Activated CD4-positive, alpha-beta T cell treated with anti-CD3 and anti-CD28 coated beads for 4 hours (primary cell): ENCODE measurements at regions not wholly inside any gene's neighbourhood (a gene's known extent, or its start where the extent isn't known, plus 50 kb on each side); places are given as distances from the start of the nearest gene placed in this dataset.
"Not testable (repeated sequence)": the region's sequence is repeated elsewhere in the genome, so short reads cannot be mapped to it uniquely, and the experiment has no call there.

Experiments used
- DNase-seq, 2 donors: peaks; one replicate each; pipeline ENCODE4 v3.0.0-alpha.2; 2020

- DNase-seq: no peak
Measured at GRCh38 chr4:108453366-108453765, 167.0 kb upstream of the RPL34 start.

GRCh38 chr4:108450236-108450898, 170.0 kb upstream of the RPL34 start:
- no peak for DNase-seq

GRCh38 chr4:108449129-108449528, 171.2 kb upstream of the RPL34 start:
- no peak for DNase-seq

- no peak for DNase-seq
Measured at GRCh38 chr4:108446556-108446955, 173.8 kb upstream of the RPL34 start.

GRCh38 chr4:108445716-108446115, 174.7 kb upstream of the RPL34 start:
- DNase-seq: no peak

GRCh38 chr4:108443585-108443984, 176.8 kb upstream of the RPL34 start:
- no peak for DNase-seq

- peak; percentile 22 to 50 for DNase-seq
Measured at GRCh38 chr4:108433832-108434231, 186.5 kb upstream of the RPL34 start.

- not testable (repeated sequence) for DNase-seq
Measured at GRCh38 chr4:108433394-108433793, 187.0 kb upstream of the RPL34 start.

- no peak for DNase-seq
Measured at GRCh38 chr4:108432418-108432817, 188.0 kb upstream of the RPL34 start.

- DNase-seq: no peak
Measured at GRCh38 chr4:108431986-108432385, 188.4 kb upstream of the RPL34 start.

GRCh38 chr4:108430921-108431320, 189.5 kb upstream of the RPL34 start:
- no peak for DNase-seq

GRCh38 chr4:108429662-108430061, 190.7 kb upstream of the RPL34 start:
- DNase-seq: no peak

GRCh38 chr4:108428923-108429322, 191.5 kb upstream of the RPL34 start:
- no peak for DNase-seq

GRCh38 chr4:108427946-108428485, 192.4 kb upstream of the RPL34 start:
- DNase-seq: no peak

GRCh38 chr4:108426493-108426892, 193.9 kb upstream of the RPL34 start:
- no peak for DNase-seq

GRCh38 chr4:108425988-108426387, 194.4 kb upstream of the RPL34 start:
- no peak for DNase-seq

GRCh38 chr4:108417923-108418322, 202.5 kb upstream of the RPL34 start:
- no peak for DNase-seq

- no peak for DNase-seq
Measured at GRCh38 chr4:108416831-108417230, 203.5 kb upstream of the RPL34 start.

GRCh38 chr4:108415389-108415788, 205.0 kb upstream of the RPL34 start:
- DNase-seq: no peak

- no peak for DNase-seq
Measured at GRCh38 chr4:108411836-108412235, 208.5 kb upstream of the RPL34 start.

GRCh38 chr4:108409691-108410090, 210.7 kb upstream of the RPL34 start:
- DNase-seq: not testable (repeated sequence)

- no peak for DNase-seq
Measured at GRCh38 chr4:108405586-108405985, 214.8 kb upstream of the RPL34 start.

GRCh38 chr4:108400309-108400708, 220.1 kb upstream of the RPL34 start:
- DNase-seq: no peak

- DNase-seq: no peak
Measured at GRCh38 chr4:108399610-108400265, 220.6 kb upstream of the RPL34 start.

GRCh38 chr4:108398836-108399235, 221.5 kb upstream of the RPL34 start:
- DNase-seq: no peak
